ENCODE measurements at regions not wholly inside any gene's neighbourhood (a gene's known extent, or its start where the extent isn't known, plus 50 kb on each side); places are given as distances from the start of the nearest gene placed in this dataset.
"Not testable (repeated sequence)": the region's sequence is repeated elsewhere in the genome, so short reads cannot be mapped to it uniquely, and the experiment has no call there.

GRCh38 chr10:2556883-2557282 is 510.5 kb upstream of the PFKP start:
- DNase-seq (ENCODE audit: low read depth, low spot score) = no peak

- no peak for DNase-seq (ENCODE audit: low read depth, low spot score)
Measured at GRCh38 chr10:2548071-2548470, 519.3 kb upstream of the PFKP start.

GRCh38 chr10:2547606-2548005 is 519.7 kb upstream of the PFKP start:
- DNase-seq (ENCODE audit: low read depth, low spot score) = no peak

- DNase-seq (ENCODE audit: low read depth, low spot score) = not testable (repeated sequence)
Measured at GRCh38 chr10:2546894-2547293, 520.5 kb upstream of the PFKP start.

- DNase-seq (ENCODE audit: low read depth, low spot score) = no peak
Measured at GRCh38 chr10:2543974-2544373, 523.4 kb upstream of the PFKP start.

GRCh38 chr10:2543142-2543886 is 524.0 kb upstream of the PFKP start:
- DNase-seq (ENCODE audit: low read depth, low spot score) = no peak

- DNase-seq (ENCODE audit: low read depth, low spot score) = no peak
Measured at GRCh38 chr10:2541176-2541575, 526.2 kb upstream of the PFKP start.

GRCh38 chr10:2529945-2530344 is 537.4 kb upstream of the PFKP start:
- DNase-seq (ENCODE audit: low read depth, low spot score) = no peak

- DNase-seq (ENCODE audit: low read depth, low spot score) = no peak
Measured at GRCh38 chr10:2525781-2526180, 541.6 kb upstream of the PFKP start.

GRCh38 chr10:2519139-2519538 is 548.2 kb upstream of the PFKP start:
- no peak for DNase-seq (ENCODE audit: low read depth, low spot score)

GRCh38 chr10:2509081-2509531 is 558.2 kb upstream of the PFKP start:
- no peak for DNase-seq (ENCODE audit: low read depth, low spot score)

GRCh38 chr10:2501366-2501940 is 565.9 kb upstream of the PFKP start:
- not testable (repeated sequence) for DNase-seq (ENCODE audit: low read depth, low spot score)

- DNase-seq (ENCODE audit: low read depth, low spot score) = no peak
Measured at GRCh38 chr10:2494399-2494798, 572.9 kb upstream of the PFKP start.

GRCh38 chr10:2488446-2489005 is 578.8 kb upstream of the PFKP start:
- DNase-seq (ENCODE audit: low read depth, low spot score) = no peak

- no peak for DNase-seq (ENCODE audit: low read depth, low spot score)
Measured at GRCh38 chr10:2487921-2488320, 579.4 kb upstream of the PFKP start.

- no peak for DNase-seq (ENCODE audit: low read depth, low spot score)
Measured at GRCh38 chr10:2478656-2479055, 588.7 kb upstream of the PFKP start.

- DNase-seq (ENCODE audit: low read depth, low spot score) = no peak
Measured at GRCh38 chr10:2476812-2477553, 590.4 kb upstream of the PFKP start.

- no peak for DNase-seq (ENCODE audit: low read depth, low spot score)
Measured at GRCh38 chr10:2476218-2476811, 591.0 kb upstream of the PFKP start.

- DNase-seq (ENCODE audit: low read depth, low spot score) = no peak
Measured at GRCh38 chr10:2475711-2476217, 591.6 kb upstream of the PFKP start.

GRCh38 chr10:2471811-2472210 is 595.5 kb upstream of the PFKP start:
- DNase-seq (ENCODE audit: low read depth, low spot score) = no peak

- DNase-seq (ENCODE audit: low read depth, low spot score) = no peak
Measured at GRCh38 chr10:2469802-2470201, 597.5 kb upstream of the PFKP start.

GRCh38 chr10:2464483-2464882 is 602.9 kb upstream of the PFKP start:
- no peak for DNase-seq (ENCODE audit: low read depth, low spot score)
